Stomach (tissue), 8 donors: ENCODE measurements at regions not wholly inside any gene's neighbourhood (a gene's known extent, or its start where the extent isn't known, plus 50 kb on each side); places are given as distances from the start of the nearest gene placed in this dataset.

Source experiments
- DNase-seq, 2 donors: peaks; one replicate each; pipeline versions ENCODE4 v3.0.0 to v3.0.0-alpha.2; 2013 to 2019
- H3K27ac ChIP-seq, 5 donors: fragments of 200-600 bp in 4 of 5; sonication (generic) in 4 of 5; one replicate each; pipeline ENCODE4 v1.5.1; 2013 to 2019; ENCODE audit warnings: mild to moderate bottlenecking in 1 of 5, moderate library complexity in 1 of 5
- H3K27me3 ChIP-seq, 3 donors: fragments of 200-600 bp; sonication (generic); one replicate each; pipeline ENCODE4 v1.5.1; 2017 to 2019; ENCODE audit warnings: mixed run types in 1 of 3
- H3K36me3 ChIP-seq, 4 donors: fragments of 200-600 bp; sonication (generic); 1 replicate in 3 of 4; 2 replicates in 1 of 4; pipeline ENCODE4 v1.5.1; 2016 to 2019
- H3K4me1 ChIP-seq, 4 donors: fragments of 200-600 bp; sonication (generic); one replicate each; pipeline ENCODE4 v1.5.1; 2016 to 2019
- H3K4me3 ChIP-seq, 4 donors: fragments of 200-600 bp; sonication (generic) in 3 of 4; one replicate each; pipeline ENCODE4 v1.5.1; 2016 to 2019; ENCODE audit warnings: mild to moderate bottlenecking in 1 of 4
- H3K9me3 ChIP-seq, 4 donors: fragments of 200-600 bp; sonication (generic); one replicate each; pipeline ENCODE4 v1.5.1; 2016 to 2019
- EP300 ChIP-seq: sonication (generic); formaldehyde crosslinking; IDR thresholded peaks from one replicate; pipeline ENCODE4 v1.6.1; 2017; ENCODE audit warnings: antibody characterized with exemption
- POLR2A ChIP-seq, 4 donors: fragments of 450-650 bp; IDR thresholded peaks; one replicate each; pipeline ENCODE4 v1.6.1; 2016; ENCODE audit warnings: antibody characterized with exemption in 4 of 4, control low read depth in 2 of 4, mild to moderate bottlenecking in 1 of 4, moderate library complexity in 1 of 4
- POLR2AphosphoS5 ChIP-seq, 3 donors: sonication (generic); formaldehyde crosslinking; IDR thresholded peaks; one replicate each; pipeline ENCODE4 v1.6.1; 2016; ENCODE audit warnings: antibody characterized with exemption in 3 of 3
- WGBS, 5 donors: extraction: QIAGEN DNeasy Blood & Tissue Kit in 3 of 5; methylation state at CpG; one replicate each; pipeline versions ENCODE4 v1.1.5 to v1.1.7; 2013 to 2018; 5-methylcytosine and 5-hydroxymethylcytosine counted together
- intact Hi-C: fragments of 100-400 bp; cut with DNase I; formaldehyde crosslinking; loops from one replicate; pipeline ENCODE4 v1.15.1; 2023; ENCODE audit warnings: low total_unique reads
- TF ChIP-seq, protein P1 (sequence below), 7 experiments: fragments of 450-650 bp in 4 of 7; fragments of 200-600 bp in 3 of 7; sonication (generic) in 3 of 7; IDR thresholded peaks; one replicate each; pipeline ENCODE4 v1.5.1; 2016 to 2019; ENCODE audit warnings: antibody characterized with exemption in 7 of 7, control low read depth in 2 of 7, mild to moderate bottlenecking in 1 of 7
- donor health status: healthy with polysubstance abuse.
- donor health status: Bipolar disorder and iron deficiency.
- donor health status: healthy.

DNA sequence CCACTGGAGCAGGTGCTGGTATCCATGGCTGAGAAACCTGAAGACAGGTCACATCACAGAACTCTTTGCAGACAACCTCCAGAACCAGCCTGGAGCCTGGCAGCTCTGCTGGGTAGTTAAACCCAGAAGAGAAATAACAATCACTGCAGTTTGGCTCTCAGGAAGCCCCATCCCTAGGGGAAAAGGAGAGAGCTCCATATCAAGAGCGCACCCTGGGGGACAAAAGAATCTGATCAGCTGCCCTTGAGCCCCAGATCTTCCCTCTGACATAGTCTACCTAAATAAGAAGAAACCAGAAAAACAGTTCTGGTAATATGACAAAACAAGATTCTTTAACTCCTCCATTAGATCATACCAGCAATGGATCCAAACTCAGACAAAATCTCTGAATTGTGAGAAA is 823.2 kb upstream of the FRG1 start:
- TF ChIP-seq, protein P1, sequence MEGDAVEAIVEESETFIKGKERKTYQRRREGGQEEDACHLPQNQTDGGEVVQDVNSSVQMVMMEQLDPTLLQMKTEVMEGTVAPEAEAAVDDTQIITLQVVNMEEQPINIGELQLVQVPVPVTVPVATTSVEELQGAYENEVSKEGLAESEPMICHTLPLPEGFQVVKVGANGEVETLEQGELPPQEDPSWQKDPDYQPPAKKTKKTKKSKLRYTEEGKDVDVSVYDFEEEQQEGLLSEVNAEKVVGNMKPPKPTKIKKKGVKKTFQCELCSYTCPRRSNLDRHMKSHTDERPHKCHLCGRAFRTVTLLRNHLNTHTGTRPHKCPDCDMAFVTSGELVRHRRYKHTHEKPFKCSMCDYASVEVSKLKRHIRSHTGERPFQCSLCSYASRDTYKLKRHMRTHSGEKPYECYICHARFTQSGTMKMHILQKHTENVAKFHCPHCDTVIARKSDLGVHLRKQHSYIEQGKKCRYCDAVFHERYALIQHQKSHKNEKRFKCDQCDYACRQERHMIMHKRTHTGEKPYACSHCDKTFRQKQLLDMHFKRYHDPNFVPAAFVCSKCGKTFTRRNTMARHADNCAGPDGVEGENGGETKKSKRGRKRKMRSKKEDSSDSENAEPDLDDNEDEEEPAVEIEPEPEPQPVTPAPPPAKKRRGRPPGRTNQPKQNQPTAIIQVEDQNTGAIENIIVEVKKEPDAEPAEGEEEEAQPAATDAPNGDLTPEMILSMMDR (IDR thresholded peaks at IDR 0.05), result no peak
- no peak for TF ChIP-seq POLR2A (IDR thresholded peaks at IDR 0.05)
- TF ChIP-seq EP300, result no peak
- no peak for TF ChIP-seq POLR2AphosphoS5 (IDR thresholded peaks at IDR 0.05)
- Histone ChIP-seq H3K9me3 (no peaks in the 10 kb centered on the region), H3K36me3 (no peaks in the 10 kb centered on the region), H3K4me1 (no peaks in the 10 kb centered on the region), H3K27ac (no peak overlapping the region), H3K27me3 (no peaks in the 10 kb centered on the region), H3K4me3 (no peak overlapping the region)
- WGBS, 5 donors, result 45 to 100% (median 86%) methylated on average over 1 of the region's 1 CpG
- intact Hi-C loops, result no loop called here
- no peak for DNase-seq

DNA sequence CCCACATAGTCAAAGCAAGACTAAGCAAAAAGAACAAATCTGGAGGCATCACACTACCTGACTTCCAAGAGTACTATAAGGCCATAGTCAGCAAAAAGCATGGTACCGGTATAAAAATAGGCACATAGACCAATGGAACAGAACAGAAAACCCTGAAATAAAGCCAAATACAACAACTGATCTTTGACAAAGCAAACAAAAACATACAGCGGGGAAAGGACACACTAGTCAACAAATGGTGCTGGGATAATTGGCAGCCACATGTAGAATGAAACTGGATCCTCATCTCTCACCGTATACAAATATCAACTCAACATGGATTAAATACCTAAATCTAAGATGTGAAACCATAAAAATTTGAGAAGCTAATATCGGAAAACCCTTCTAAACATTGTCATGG is 819.3 kb upstream of the FRG1 start:
- TF ChIP-seq POLR2AphosphoS5 (IDR thresholded peaks at IDR 0.05), result no peak
- TF ChIP-seq POLR2A (IDR thresholded peaks at IDR 0.05), result no peak
- TF ChIP-seq EP300, result no peak
- TF ChIP-seq, protein P1 (IDR thresholded peaks at IDR 0.05), result no peak
- Histone ChIP-seq H3K27me3 (no peaks in the 10 kb centered on the region), H3K36me3 (no peaks in the 10 kb centered on the region), H3K9me3 (no peaks in the 10 kb centered on the region), H3K4me1 (peaks cover 0 to 3% (median 0%) of the 10 kb centered on the region in 4 donors), H3K27ac (no peak overlapping the region), H3K4me3 (no peak overlapping the region)
- DNase-seq, result no peak
- intact Hi-C loops, result loop anchor here (10.0 kb wide), 1 partner anchor 1517 kb away; no protein-coding TSS in a partner anchor
- whole genome bisulfite sequencing, 5 donors, result 58 to 76% (median 69%) methylated on average over 4 of the region's 4 CpGs

DNA sequence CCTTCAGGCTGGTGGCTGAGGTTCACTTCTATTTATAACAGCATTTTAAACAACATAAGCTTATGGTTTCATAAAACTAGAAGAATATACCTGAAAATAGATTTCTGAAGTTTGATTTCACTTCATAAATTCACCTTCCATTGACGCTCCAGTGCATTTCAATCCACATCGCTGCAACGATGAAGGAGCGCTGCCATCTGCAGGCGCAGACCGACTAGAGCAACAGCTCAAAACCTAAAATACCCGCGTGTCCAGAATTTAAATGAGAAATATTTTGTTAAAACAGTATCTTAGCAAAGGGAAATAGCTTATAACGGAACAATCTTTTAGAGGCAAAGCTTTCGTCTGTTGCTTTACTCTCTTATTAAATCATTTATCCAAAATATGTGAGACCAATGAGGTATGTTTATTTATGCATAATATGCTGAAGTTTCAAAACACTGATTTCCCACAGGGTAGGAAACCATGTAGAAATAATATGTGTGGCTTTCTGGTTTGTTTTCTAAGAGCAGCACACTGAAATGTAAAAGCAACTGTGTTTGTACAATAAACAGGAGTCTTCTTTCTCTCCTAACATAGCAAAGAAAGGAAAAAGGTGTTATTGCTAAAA is 816.4 kb upstream of the FRG1 start:
- TF ChIP-seq EP300, result no peak
- TF ChIP-seq, protein P1 (IDR thresholded peaks at IDR 0.05), result peak in 5 of 7 experiments; percentile 12 to 44 (median 34)
- Histone ChIP-seq H3K4me1 (peaks cover 0 to 3% (median 0%) of the 10 kb centered on the region in 4 donors), H3K27ac (no peak overlapping the region), H3K36me3 (no peaks in the 10 kb centered on the region), H3K27me3 (no peaks in the 10 kb centered on the region), H3K9me3 (no peaks in the 10 kb centered on the region), H3K4me3 (no peak overlapping the region)
- peak; percentile 37 to 71 for DNase-seq
- 35 to 39% (median 36%) methylated on average over 10 of the region's 10 CpGs for WGBS, 5 donors
- intact Hi-C loops, result loop anchor here (10.0 kb wide), 1 partner anchor 1519 kb away; no protein-coding TSS in a partner anchor

DNA sequence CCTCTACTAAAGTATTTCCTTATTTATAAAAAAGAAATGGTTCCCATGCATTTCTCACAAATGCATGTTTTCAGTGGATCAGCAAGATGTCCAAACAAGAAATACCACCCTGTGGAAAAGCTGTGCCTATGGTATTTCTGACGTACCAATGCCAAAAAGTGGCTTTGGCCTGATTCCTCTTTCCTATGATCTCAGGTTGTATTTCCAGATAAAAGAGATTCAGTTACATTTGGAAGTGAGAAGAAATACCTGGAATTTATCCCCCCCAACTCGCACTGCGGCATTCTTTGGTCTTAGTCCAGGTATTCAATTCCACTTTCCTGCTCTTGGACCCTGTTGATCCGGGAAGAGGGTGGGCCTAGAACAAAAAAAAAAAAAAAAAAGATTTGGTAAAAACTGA is 815.9 kb upstream of the FRG1 start:
- DNase-seq, result no peak
- intact Hi-C loops, result loop anchor here (10.0 kb wide), 1 partner anchor 1520 kb away; no protein-coding TSS in a partner anchor
- TF ChIP-seq, protein P1 (IDR thresholded peaks at IDR 0.05), result no peak
- TF ChIP-seq EP300, result no peak
- no peak for TF ChIP-seq POLR2A (IDR thresholded peaks at IDR 0.05)
- no peak for TF ChIP-seq POLR2AphosphoS5 (IDR thresholded peaks at IDR 0.05)
- Histone ChIP-seq H3K27me3 (no peaks in the 10 kb centered on the region), H3K9me3 (no peaks in the 10 kb centered on the region), H3K36me3 (no peaks in the 10 kb centered on the region), H3K4me1 (peaks cover 0 to 3% (median 0%) of the 10 kb centered on the region in 4 donors), H3K27ac (no peak overlapping the region), H3K4me3 (no peak overlapping the region)
- 71 to 83% (median 78%) methylated on average over 4 of the region's 4 CpGs for WGBS, 5 donors
